GM21786 (cell line): ENCODE measurements at regions not wholly inside any gene's neighbourhood (a gene's known extent, or its start where the extent isn't known, plus 50 kb on each side); places are given as distances from the start of the nearest gene placed in this dataset.
"Not testable (repeated sequence)": the region's sequence is repeated elsewhere in the genome, so short reads cannot be mapped to it uniquely, and the experiment has no call there.

Experiments used
- ATAC-seq: cut with Tn5 transposase; IDR thresholded peaks from one replicate; pipeline ENCODE4 v1.9.1; 2021; ENCODE audit not compliant: unreplicated experiment

- ATAC-seq, result not testable (repeated sequence)
Observed at GRCh38 chr2:91497129-91498064, 2805.9 kb downstream of the RPIA start.

DNA sequence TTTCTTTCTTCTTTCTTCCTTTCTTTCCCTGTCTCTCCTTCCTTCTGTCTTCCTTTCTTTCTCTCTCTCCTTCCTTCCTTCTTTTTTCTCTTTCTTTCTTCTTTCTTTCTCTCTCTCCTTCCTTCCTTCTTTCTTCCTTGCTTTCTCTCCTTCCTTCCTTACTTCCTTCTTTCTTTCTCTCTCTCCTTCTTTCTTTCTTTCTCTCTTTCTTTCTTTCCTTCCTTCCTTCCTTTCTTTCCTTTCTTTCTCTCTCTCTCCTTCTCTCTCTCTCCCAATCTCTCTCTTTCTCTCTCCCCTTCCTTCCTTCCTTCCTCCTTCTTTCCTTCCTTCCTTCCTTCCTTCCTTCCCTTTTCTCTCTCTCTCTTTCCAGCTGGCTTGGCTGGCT, 2806.6 kb downstream of the RPIA start:
- ATAC-seq, result not testable (repeated sequence)

DNA sequence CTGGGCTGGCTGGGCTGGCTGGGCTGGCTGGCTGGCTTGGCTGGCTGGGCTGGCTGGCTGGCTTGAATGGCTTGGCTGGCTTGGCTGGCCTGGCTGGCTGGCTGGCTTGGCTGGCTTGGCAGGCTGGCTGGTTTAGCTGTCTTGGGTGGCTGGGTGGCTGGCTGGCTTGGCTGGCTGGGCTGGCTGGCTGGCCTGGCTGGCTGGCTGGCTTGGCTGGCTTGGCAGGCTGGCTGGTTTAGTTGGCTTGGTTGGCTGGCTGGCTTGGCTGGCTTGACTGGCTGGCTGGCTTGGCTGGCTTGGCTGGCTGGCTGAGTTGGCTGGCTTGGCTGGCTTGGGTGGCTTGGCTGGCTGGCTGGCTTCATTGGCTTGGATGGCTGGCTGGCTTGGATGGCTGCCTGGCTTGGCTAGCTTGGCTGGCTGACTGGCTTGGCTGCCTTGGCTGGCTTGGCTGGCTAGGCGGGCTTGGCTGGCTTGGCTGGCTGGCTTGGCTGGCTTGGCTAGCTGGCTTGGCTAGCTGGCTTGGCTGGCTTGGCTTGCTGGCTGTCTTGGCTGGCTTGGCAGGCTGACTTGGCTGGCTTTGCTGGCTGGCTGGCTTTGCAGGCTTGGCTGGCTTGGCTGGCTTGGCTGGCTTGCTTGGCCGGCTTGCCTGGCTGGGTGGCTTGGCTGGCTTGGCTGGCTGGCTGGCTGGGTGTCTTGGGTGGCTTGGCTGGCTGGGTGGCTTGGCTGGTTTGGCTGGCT, 2807.2 kb downstream of the RPIA start:
- ATAC-seq, result not testable (repeated sequence)

GRCh38 chr2:91499431-91500050, 2808.1 kb downstream of the RPIA start:
- not testable (repeated sequence) for ATAC-seq

GRCh38 chr2:91500246-91500977, 2808.9 kb downstream of the RPIA start:
- ATAC-seq, result not testable (repeated sequence)

- not testable (repeated sequence) for ATAC-seq
Observed at GRCh38 chr2:91500978-91501310, 2809.5 kb downstream of the RPIA start.

DNA sequence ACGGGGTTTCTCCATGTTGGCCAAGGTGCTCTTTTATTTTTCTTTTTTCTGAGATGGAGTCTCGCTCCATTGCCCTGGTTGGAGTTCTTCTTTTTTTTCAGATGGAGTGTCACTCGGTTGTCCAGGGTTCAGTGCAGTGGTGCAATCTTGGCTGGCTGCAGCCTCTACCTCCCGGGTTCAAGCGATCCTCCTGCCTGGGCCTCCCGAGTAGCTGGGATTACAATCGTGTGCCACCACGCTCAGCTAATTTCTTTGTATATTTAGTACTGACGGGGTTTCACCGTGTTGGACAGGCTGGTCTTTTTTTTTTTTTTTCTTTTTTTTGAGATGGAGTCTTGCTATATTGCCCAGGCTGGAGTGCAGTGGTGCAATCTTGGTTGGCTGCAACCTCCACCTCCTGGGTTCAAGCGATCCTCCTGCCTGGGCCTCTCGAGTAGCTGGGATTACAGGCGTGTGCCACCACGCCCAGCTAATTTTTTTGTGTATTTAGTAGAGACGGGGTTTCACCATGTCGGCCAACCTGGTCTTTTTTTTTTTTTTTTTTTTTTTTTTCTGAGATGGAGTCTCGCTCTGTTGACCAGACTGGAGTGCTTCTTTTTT, 2810.1 kb downstream of the RPIA start:
- ATAC-seq, result not testable (repeated sequence)

DNA sequence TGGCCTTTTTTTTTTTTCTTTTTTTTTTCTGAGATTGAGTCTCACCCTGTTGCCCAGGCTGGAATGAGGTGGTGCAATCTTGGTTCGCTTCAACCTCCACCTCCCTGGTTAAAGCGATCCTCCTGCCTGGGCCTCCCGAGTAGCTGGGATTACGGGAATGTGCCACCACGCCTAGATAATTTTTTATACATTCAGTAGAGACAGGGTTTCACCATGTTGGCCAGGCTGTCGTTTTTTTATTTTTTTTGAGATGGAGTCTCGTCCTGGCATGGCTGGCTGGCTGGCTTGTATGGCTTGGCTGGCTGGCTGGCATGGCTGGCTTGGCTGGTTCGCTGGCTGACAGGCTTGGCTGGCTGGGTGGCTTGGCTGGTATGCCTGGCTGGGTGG, 2812.1 kb downstream of the RPIA start:
- ATAC-seq, result not testable (repeated sequence)

DNA sequence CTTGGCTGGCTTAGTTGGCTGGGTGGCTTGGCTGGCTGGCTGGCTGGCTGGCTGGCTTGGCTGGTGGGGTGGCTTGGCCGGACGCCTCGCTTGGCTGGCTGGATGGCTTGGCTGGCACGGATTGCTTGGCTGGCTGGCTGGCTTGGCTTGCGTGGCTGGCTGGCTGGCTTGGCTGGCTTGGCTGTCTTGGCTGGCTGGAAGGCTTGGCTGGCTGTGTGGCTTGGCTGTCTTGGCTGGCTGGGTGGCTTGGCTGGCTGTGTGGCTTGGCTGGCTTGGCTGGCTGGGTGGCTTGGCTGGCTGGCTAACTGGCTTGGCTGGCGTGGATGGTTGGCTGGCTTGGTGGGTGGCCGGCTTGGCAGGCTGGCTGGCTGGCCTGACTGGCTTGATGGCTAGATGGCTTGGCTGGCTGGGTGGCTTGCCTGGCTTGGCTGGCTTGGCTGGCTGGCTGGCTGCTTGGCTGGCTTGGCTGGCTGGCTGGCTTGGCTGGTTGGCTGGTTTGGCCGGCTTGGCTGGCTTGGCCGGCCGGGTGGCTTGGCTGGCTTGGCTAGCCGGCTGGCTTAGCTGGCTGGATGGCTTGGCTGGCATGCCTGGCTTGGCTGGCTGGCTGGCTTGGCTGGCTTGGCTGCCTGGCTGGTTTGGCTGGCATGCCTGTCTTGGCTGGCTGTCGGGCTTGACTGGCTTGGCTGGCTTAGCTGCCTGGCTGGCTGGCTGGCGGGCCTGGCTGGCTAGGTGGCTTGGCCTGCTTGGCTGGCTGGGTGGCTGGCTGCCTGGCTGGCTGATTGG, 2812.7 kb downstream of the RPIA start:
- ATAC-seq, result not testable (repeated sequence)

- not testable (repeated sequence) for ATAC-seq
Observed at GRCh38 chr2:91508816-91509215, 2817.3 kb downstream of the RPIA start.

- ATAC-seq, result not testable (repeated sequence)
Observed at GRCh38 chr2:91509276-91509675, 2817.8 kb downstream of the RPIA start.

DNA sequence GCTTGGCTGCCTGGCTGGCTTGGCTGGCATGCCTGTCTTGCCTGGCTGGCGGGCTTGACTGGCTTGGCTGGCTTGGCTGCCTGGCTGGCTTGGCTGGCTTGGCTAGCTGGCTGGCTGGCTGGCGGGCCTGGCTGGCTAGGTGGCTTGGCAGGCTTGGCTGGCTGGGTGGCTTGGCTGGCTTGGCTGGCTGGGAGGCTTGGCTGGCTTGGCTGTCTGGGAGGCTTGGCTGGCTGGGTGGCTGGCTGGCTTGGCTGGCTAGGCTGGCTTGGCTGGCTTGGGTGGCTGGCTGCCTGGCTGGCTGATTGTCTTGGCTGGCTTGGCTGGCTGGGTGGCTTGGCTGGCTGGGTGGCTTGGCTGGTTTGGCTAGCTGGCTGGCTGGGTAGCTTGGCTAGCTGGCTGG, 2819.7 kb downstream of the RPIA start:
- ATAC-seq, result not testable (repeated sequence)

DNA sequence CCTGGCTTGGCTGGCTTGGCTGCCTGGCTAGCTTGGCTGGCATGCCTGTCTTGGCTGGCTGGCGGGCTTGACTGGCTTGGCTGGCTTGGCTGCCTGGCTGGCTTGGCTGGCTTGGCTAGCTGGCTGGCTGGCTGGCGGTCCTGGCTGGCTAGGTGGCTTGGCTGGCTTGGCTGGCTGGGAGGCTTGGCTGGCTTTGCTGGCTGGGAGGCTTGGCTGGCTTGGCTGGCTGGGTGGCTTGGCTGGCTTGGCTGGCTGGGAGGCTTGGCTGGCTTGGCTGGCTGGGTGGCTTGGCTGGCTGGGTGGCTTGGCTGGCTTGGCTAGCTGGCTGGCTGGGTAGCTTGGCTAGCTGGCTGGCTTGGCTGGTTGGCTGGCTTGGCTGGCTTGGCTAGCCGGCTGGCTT, 2824.5 kb downstream of the RPIA start:
- ATAC-seq, result not testable (repeated sequence)

DNA sequence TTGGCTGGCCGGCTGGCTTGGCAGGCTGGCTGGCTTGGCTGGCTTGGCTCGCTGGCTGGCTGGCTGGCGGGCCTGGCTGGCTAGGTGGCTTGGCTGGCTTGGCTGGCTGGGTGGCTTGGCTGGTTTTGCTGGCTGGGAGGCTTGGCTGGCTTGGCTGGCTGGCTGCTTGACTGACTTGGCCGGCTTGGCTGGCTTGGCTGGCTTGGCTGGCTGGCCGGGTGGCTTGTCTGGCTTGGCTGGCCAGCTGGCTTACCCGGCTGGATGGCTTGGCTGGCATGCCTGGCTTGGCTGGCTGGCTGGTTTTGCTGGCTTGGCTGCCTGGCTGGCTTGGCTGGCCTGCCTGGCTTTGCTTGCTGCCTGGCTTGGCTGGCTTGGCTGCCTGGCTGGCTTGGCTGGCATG, 2825.2 kb downstream of the RPIA start:
- not testable (repeated sequence) for ATAC-seq

DNA sequence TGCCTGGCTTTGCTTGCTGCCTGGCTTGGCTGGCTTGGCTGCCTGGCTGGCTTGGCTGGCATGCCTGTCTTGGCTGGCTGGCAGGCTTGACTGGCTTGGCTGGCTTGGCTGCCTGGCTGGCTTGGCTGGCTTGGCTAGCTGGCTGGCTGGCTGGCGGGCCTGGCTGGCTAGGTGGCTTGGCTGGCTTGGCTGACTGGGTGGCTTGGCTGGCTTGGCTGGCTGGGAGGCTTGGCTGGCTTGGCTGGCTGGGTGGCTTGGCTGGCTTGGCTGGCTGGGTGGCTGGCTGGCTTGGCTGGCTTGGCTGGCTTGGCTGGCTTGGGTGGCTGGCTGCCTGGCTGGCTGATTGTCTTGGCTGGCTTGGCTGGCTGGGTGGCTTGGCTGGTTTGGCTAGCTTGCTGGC, 2826.4 kb downstream of the RPIA start:
- not testable (repeated sequence) for ATAC-seq

DNA sequence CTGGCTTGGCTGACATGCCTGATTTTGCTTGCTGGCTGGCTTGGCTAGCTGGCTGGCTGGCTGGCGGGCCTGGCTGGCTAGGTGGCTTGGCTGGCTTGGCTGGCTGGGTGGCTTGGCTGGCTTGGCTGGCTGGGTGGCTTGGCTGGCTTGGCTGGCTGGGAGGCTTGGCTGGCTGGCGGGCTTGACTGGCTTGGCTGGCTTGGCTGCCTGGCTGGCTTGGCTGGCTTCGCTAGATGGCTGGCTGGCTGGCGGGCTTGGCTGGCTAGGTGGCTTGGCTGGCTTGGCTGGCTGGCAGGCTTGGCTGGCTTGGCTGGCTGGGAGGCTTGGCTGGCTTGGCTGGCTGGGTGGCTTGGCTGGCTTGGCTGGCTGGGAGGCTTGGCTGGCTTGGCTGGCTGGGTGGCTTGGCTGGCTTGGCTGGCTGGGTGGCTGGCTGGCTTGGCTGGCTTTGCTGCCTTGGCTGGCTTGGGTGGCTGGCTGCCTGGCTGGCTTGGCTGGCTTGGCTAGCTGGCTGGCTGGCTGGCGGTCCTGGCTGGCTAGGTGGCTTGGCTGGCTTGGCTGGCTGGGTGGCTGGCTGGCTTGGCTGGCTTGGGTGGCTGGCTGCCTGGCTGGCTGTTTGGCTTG, 2827.0 kb downstream of the RPIA start:
- not testable (repeated sequence) for ATAC-seq

- ATAC-seq, result not testable (repeated sequence)
Observed at GRCh38 chr2:91519359-91519758, 2827.9 kb downstream of the RPIA start.

DNA sequence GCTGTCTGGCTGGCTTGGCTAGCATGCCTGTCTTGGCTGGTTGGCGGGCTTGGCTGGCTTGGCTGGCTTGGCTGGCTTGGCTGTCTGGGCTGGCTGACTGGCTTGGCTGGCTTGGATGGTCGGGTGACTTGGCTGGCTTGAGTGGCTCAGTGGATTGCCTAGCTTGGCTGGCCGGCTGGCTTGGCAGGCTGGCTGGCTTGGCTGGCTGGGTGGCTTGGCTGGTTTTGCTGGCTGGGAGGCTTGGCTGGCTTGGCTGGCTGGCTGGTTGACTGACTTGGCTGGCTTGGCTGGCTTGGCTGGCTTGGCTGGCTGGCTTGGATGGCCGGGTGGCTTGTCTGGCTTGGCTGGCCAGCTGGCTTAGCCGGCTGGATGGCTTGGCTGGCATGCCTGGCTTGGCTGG, 2828.4 kb downstream of the RPIA start:
- ATAC-seq, result not testable (repeated sequence)

DNA sequence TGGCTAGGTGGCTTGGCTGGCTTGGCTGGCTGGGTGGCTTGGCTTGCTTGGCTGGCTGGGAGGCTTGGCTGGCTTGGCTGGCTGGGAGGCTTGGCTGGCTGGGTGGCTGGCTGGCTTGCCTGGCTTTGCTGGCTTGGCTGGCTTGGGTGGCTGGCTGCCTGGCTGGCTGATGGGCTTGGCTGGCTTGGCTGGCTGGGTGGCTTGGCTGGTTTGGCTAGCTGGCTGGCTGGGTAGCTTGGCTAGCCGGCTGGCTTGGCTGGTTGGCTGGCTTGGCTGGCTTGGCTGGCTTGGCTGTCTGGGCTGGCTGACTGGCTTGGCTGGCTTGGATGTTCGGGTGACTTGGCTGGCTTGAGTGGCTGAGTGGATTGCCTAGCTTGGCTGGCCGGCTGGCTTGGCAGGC, 2829.1 kb downstream of the RPIA start:
- ATAC-seq, result not testable (repeated sequence)
